BLaER1 treated with 17β-estradiol and CSF1 and Interleukin-3, amounts not matched to agents 10 nM and 100 nM (cell line): ENCODE measurements at regions not wholly inside any gene's neighbourhood (a gene's known extent, or its start where the extent isn't known, plus 50 kb on each side); places are given as distances from the start of the nearest gene placed in this dataset.
A peak's percentile ranks its signal among the peaks of the same experiment; 100 is the strongest.

Source experiments
- H3K27ac ChIP-seq, 11 experiments: shearing (Covaris generic); formaldehyde crosslinking; 2 replicates each; pipeline ENCODE4 v1.8.1; 2022
- H3K27me3 ChIP-seq, 11 experiments: shearing (Covaris generic); formaldehyde crosslinking; 2 replicates each; pipeline ENCODE4 v1.8.1; 2022
- H3K36me3 ChIP-seq, 11 experiments: shearing (Covaris generic); formaldehyde crosslinking; 2 replicates each; pipeline ENCODE4 v1.8.1; 2022
- H3K4me1 ChIP-seq, 10 experiments: shearing (Covaris generic); formaldehyde crosslinking; 2 replicates each; pipeline ENCODE4 v1.8.1; 2022
- H3K4me2 ChIP-seq, 11 experiments: shearing (Covaris generic); formaldehyde crosslinking; 2 replicates each; pipeline ENCODE4 v1.8.1; 2022
- H3K4me3 ChIP-seq, 10 experiments: shearing (Covaris generic); formaldehyde crosslinking; 2 replicates each; pipeline ENCODE4 v1.8.1; 2022
- H3K9ac ChIP-seq, 11 experiments: shearing (Covaris generic); formaldehyde crosslinking; 2 replicates each; pipeline ENCODE4 v1.8.1; 2022
- H3K9me3 ChIP-seq, 11 experiments: shearing (Covaris generic); formaldehyde crosslinking; replicated peaks in 1 of 11; 2 replicates each; pipeline ENCODE4 v1.8.1; 2022
- H4K20me1 ChIP-seq, 11 experiments: shearing (Covaris generic); formaldehyde crosslinking; 2 replicates each; pipeline ENCODE4 v1.8.1; 2022
- Cebpa-rat ChIP-seq, 11 experiments: shearing (Covaris generic); IDR thresholded peaks; 2 replicates each; pipeline ENCODE4 v1.8.1; 2022

GRCh38 chr20:53873230-53873604, 197.2 kb downstream of the BCAS1 start:
- TF ChIP-seq Cebpa-rat (IDR thresholded peaks at IDR 0.05): no peak
- Histone ChIP-seq H4K20me1 (no peaks in the 10 kb centered on the region), H3K9ac (peak overlapping the region in 6 of 11 experiments; percentile 62 to 74 (median 66); a peak in 8 of 22 replicates), H3K4me3 (peak overlapping the region in 3 of 10 experiments; percentile 18 to 31 (median 27); a peak in 1 of 20 replicates), H3K9me3 (no peaks in the 10 kb centered on the region), H3K4me1 (peaks cover 36 to 50% (median 47%) of the 10 kb centered on the region in 10 experiments), H3K27me3 (no peaks in the 10 kb centered on the region), H3K4me2 (peak overlapping the region; percentile 42 to 90 (median 75)), H3K36me3 (no peaks in the 10 kb centered on the region), H3K27ac (peak overlapping the region in 9 of 11 experiments; percentile 71 to 83 (median 78); a peak in 16 of 22 replicates)

- H3K4me1 ChIP-seq: peaks cover 40 to 54% (median 50%) of the 10 kb centered on the region in 10 experiments
- H3K9me3 ChIP-seq: no peaks in the 10 kb centered on the region
- no peaks in the 10 kb centered on the region for H3K36me3 ChIP-seq
- H3K9ac ChIP-seq: peak overlapping the region; percentile 28 to 74 (median 62); a peak in 21 of 22 replicates
- H4K20me1 ChIP-seq: no peaks in the 10 kb centered on the region
- H3K27ac ChIP-seq: peak overlapping the region; percentile 34 to 83 (median 77); a peak in 21 of 22 replicates
- H3K4me2 ChIP-seq: peak overlapping the region; percentile 42 to 90 (median 75)
- peak overlapping the region in 5 of 10 experiments; percentile 1 to 31 (median 20); a peak in 3 of 20 replicates for H3K4me3 ChIP-seq
- no peaks in the 10 kb centered on the region for H3K27me3 ChIP-seq
- TF ChIP-seq Cebpa-rat (IDR thresholded peaks at IDR 0.05): no peak
Observed at GRCh38 chr20:53872561-53873229, 197.7 kb downstream of the BCAS1 start.

GRCh38 chr20:53872081-53872541, 198.3 kb downstream of the BCAS1 start:
- TF ChIP-seq Cebpa-rat (IDR thresholded peaks at IDR 0.05): no peak
- Histone ChIP-seq H3K27ac (peak overlapping the region; percentile 34 to 83 (median 77); a peak in 21 of 22 replicates), H3K9me3 (no peaks in the 10 kb centered on the region), H3K4me2 (peak overlapping the region; percentile 42 to 90 (median 75)), H3K27me3 (no peaks in the 10 kb centered on the region), H3K4me1 (peaks cover 45 to 60% (median 56%) of the 10 kb centered on the region in 10 experiments), H3K36me3 (no peaks in the 10 kb centered on the region), H4K20me1 (no peaks in the 10 kb centered on the region), H3K9ac (peak overlapping the region; percentile 28 to 74 (median 62); a peak in 21 of 22 replicates), H3K4me3 (peak overlapping the region in 2 of 10 experiments; percentile 1 to 20; a peak in 2 of 20 replicates)

GRCh38 chr20:53871541-53871940, 198.9 kb downstream of the BCAS1 start:
- no peaks in the 10 kb centered on the region for H4K20me1 ChIP-seq
- H3K36me3 ChIP-seq: no peaks in the 10 kb centered on the region
- TF ChIP-seq Cebpa-rat (IDR thresholded peaks at IDR 0.05): no peak
- no peak overlapping the region for H3K4me3 ChIP-seq
- peak overlapping the region; percentile 42 to 90 (median 75); a peak in 21 of 22 replicates for H3K4me2 ChIP-seq
- peak overlapping the region; percentile 34 to 83 (median 77); a peak in 20 of 22 replicates for H3K27ac ChIP-seq
- peak overlapping the region in 8 of 11 experiments; percentile 14 to 74 (median 64); a peak in 10 of 22 replicates for H3K9ac ChIP-seq
- peaks cover 51 to 65% (median 61%) of the 10 kb centered on the region in 10 experiments for H3K4me1 ChIP-seq
- no peaks in the 10 kb centered on the region for H3K27me3 ChIP-seq
- H3K9me3 ChIP-seq: no peaks in the 10 kb centered on the region

- Histone ChIP-seq H3K4me1 (peaks cover 59 to 74% (median 70%) of the 10 kb centered on the region in 10 experiments), H4K20me1 (no peaks in the 10 kb centered on the region), H3K4me3 (no peak overlapping the region), H3K4me2 (peak overlapping the region in 7 of 11 experiments; percentile 20 to 76 (median 65); a peak in 13 of 22 replicates), H3K27me3 (no peaks in the 10 kb centered on the region), H3K9ac (peak overlapping the region in 6 of 11 experiments; percentile 6 to 74 (median 42); a peak in 8 of 22 replicates), H3K9me3 (no peaks in the 10 kb centered on the region), H3K36me3 (no peaks in the 10 kb centered on the region), H3K27ac (peak overlapping the region in 9 of 11 experiments; percentile 19 to 83 (median 78); a peak in 15 of 22 replicates)
- TF ChIP-seq Cebpa-rat (IDR thresholded peaks at IDR 0.05): no peak
Observed at GRCh38 chr20:53870426-53871315, 199.7 kb downstream of the BCAS1 start.

GRCh38 chr20:53869466-53870258, 200.7 kb downstream of the BCAS1 start:
- H3K4me3 ChIP-seq: no peak overlapping the region; a peak in 1 of 20 replicates
- no peaks in the 10 kb centered on the region for H4K20me1 ChIP-seq
- no peaks in the 10 kb centered on the region for H3K27me3 ChIP-seq
- peaks cover 68 to 84% (median 80%) of the 10 kb centered on the region in 10 experiments for H3K4me1 ChIP-seq
- H3K36me3 ChIP-seq: no peaks in the 10 kb centered on the region
- H3K9me3 ChIP-seq: no peaks in the 10 kb centered on the region
- peak overlapping the region; percentile 31 to 77 (median 70) for H3K4me2 ChIP-seq
- TF ChIP-seq Cebpa-rat (IDR thresholded peaks at IDR 0.05): no peak
- H3K9ac ChIP-seq: peak overlapping the region in 10 of 11 experiments; percentile 26 to 69 (median 41); a peak in 17 of 22 replicates
- peak overlapping the region in 10 of 11 experiments; percentile 3 to 83 (median 68); a peak in 20 of 22 replicates for H3K27ac ChIP-seq

GRCh38 chr20:53867741-53868351, 202.5 kb downstream of the BCAS1 start:
- peaks cover 58 to 78% (median 71%) of the 10 kb centered on the region in 10 experiments for H3K4me1 ChIP-seq
- no peaks in the 10 kb centered on the region for H3K9me3 ChIP-seq
- no peak overlapping the region for H3K4me3 ChIP-seq
- peak overlapping the region in 8 of 11 experiments; percentile 6 to 81 (median 69); a peak in 8 of 22 replicates for H3K27ac ChIP-seq
- no peaks in the 10 kb centered on the region for H3K27me3 ChIP-seq
- no peaks in the 10 kb centered on the region for H3K36me3 ChIP-seq
- H3K4me2 ChIP-seq: peak overlapping the region in 6 of 11 experiments; percentile 77 to 95 (median 86); a peak in 4 of 22 replicates
- no peaks in the 10 kb centered on the region for H4K20me1 ChIP-seq
- TF ChIP-seq Cebpa-rat (IDR thresholded peaks at IDR 0.05): no peak
- H3K9ac ChIP-seq: no peak overlapping the region
